HG02642 (cell line): ENCODE measurements at regions not wholly inside any gene's neighbourhood (a gene's known extent, or its start where the extent isn't known, plus 50 kb on each side); places are given as distances from the start of the nearest gene placed in this dataset.

Source experiments
- ATAC-seq: cut with Tn5 transposase; IDR thresholded peaks from one replicate; pipeline ENCODE4 v1.9.1; 2021; ENCODE audit warnings: mild to moderate bottlenecking; ENCODE audit not compliant: unreplicated experiment, poor library complexity

DNA sequence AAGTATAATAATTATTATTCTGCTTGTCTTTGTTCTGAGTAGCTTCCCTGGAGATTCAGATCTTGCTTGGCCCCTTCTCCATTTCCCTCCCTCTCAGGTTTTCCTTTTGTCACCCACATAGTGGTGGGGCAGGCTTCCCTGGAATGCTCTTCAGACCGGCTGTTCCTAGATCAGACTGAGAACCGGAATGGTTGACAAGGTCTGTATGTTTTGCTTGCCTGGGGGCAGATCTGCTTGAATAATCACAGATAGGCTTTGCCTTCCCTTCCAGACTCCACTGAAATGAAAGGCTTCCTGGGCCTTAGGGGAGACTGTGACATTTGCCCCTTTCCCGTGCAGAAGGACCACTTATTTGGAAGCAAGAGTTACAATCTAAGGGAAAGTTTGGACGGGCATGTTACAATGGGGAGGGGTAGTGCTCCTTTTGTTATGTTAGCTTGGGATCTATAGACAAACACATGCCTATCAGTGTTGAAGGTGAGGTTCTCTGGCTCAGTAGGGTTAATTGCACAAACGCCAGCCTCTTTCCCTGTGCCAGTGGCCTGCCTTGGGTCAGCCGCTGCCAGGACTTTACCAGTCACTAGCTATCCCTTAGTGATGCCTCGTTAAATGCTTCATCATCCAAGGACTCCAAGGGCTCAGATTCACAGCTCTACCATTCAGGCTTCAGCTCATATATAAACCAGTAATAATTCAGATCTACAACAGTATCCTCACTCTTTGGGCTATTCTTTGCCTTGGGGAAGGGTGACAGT, 178.6 kb downstream of the SNAPC1 start:
- no peak for ATAC-seq

DNA sequence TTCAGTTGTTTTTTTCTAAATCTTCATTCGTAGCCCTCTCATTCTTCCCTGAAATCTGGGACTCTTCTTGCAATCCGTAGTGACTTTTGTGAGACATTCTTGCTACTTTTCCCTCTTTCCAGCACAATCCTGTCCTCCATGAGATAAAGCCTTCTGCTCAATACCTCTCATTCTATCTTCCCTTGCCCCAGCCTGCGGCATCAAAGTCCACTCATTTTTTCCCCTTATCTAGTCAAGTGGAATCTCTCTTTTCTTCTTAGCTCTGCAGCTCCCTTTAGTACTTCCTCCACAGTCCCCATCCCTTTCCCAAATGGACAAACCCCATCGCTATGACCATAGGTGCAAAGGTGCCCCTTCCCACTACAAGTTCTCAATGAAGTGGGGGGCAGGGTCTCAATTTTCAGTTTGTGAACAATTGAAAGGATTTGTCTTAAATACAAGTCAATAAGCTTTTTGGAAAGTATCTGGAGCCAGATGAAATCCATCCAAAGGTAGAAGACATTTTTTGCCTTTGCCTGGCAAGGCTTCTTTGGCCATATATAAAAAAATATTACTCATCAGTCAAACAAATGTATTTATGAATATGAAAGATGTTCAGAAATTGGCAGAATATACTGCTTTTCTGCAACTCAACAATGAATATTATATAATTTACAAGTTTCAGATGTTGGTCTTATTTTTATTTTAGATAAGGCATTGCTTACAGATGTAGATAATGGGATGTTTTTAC, 179.4 kb downstream of the SNAPC1 start:
- no peak for ATAC-seq

DNA sequence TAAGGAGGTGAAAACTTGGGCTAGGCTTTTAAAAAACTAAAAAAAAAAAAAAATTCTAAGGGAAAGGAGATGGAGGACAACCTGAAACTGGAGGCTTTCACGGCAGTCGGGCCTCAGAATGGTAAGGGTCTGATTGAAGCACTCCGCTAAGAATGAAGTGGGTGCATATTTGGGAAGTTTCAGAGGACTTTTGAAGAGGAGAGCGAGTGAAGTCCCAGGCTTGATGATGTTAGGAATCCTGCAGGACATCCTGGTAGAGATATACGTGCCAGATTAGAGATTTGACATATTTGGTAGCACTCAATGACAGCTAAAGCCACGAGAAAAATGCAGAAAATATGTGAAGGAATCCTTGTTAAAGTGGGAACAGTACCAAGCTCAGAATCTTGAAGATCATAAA, 186.2 kb downstream of the SNAPC1 start:
- ATAC-seq: no peak

DNA sequence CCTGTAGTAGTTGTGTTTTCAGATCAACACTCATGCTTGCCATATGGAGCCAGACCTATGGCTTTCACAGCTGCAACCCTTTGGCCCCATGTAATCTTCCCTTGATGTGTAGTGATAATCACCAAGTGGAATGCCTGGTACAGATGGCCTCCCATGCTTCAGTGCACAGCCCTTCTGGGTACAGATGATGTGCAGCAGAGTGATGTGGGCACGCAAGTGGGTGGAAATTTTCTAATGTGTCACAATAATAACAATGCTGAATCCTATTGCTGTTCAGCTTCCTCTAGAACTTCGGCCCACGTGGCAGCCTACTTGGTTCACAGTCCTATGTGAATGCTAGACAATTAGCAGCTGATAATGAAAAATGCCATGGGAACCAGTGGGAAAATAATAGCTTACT, 188.1 kb downstream of the SNAPC1 start:
- no peak for ATAC-seq

DNA sequence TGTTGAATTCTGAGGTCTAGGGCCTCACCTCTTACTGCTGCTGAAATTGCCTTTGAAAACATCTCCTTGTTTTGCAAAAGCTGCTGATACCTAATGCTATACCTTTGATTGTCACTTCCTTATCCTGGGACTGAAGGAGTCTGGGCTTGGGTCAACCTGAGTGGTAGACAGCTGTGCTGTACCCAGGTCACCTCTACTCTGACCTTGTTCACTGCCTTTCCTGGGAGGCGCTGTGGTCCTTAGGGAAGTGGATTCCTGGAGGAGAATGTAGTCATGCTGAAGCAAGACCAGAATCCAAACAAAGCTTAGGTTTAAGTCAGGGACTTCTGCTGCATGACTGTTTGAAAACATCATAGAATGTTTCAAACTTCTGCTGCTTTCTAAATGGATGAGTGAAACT, 191.4 kb downstream of the SNAPC1 start:
- ATAC-seq: no peak

DNA sequence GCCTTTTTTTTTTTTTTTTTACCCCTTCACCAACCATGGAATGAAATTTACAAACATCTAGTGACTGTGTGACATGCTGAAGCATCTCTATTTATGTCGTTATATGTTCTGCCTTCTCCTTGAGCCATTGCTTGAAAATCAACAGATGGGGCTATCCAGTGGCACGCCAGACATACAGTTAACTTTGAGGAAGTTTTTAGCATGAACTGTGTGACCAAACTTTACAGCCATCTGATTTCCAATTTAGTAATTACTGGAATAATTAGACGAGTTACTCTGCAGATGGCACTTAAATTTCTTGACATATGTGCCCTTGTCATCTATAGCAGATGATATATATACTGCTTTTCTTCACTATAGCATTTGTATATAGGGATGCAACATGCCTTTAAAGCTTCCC, 192.1 kb downstream of the SNAPC1 start:
- ATAC-seq: no peak

DNA sequence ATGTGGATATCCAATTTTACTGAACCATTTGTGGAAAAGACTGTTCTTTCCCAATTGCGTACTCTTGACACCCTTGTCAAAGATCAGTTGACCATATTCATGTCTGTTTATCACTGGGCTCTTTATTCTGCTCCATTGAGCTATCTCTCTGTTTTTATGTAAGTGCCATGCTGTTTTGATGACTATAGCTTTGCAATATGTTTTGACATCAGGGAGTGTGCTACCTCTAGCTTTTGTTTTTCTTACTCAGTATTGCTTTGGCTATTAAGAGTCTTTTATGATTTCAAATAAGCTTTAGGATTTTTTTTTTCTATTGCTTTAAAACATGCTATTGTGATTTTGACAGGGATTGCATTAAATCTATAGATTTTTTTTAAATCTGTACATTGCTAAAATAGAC, 194.3 kb downstream of the SNAPC1 start:
- no peak for ATAC-seq

DNA sequence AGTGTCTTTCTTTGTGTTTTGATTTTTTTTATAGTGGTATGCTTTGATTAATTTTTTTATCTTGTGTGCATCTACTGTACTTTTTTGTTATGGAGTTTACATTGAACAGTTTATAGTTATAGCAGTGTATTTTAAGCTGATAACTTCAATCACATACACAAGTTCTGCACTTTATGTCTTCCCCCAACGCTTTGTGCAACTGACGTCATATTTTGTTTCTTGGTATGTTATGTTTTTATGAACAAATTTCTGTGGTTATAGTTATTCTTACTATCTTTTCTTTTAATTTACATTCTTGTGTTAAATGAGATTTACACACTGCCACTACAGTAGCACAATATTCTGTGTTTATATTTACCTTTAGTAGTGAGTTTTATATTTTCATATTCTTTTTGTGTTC, 197.1 kb downstream of the SNAPC1 start:
- no peak for ATAC-seq

DNA sequence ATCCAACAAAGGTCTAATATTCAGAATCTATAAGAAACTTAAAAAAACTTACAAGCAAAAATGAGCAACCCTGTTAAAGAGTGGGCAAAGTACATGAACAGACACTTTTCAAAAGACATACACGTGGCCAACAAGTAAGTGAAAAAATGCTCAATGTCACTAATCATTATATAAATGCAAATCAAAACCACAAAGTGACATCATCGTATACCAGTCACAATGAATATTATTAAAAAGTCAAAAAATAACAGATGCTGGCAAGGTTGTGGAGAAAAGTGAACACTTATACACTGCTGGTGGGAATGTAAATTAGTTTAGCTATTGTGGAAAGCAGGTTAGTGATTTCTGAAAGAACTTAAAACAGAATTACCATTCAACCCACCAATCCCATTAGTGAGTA, 199.1 kb downstream of the SNAPC1 start:
- no peak for ATAC-seq

DNA sequence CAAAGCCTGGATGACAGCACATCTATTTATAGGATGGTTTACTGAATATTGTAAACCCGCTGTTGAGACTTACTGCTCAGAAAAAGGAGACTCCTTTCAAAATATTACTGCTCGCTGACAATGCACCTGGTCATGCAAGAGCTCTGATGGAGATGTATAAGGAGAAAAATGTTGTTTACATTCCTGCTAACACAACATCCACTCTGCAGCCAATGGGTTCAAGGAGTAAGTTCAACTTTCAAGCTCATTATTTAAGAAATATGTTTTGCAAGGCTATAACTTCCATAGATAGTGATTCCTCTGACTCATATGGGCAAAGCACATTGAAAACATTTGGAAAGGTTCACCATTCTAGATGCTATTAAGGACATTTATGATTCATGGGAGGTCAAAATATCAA, 201.7 kb downstream of the SNAPC1 start:
- no peak for ATAC-seq

DNA sequence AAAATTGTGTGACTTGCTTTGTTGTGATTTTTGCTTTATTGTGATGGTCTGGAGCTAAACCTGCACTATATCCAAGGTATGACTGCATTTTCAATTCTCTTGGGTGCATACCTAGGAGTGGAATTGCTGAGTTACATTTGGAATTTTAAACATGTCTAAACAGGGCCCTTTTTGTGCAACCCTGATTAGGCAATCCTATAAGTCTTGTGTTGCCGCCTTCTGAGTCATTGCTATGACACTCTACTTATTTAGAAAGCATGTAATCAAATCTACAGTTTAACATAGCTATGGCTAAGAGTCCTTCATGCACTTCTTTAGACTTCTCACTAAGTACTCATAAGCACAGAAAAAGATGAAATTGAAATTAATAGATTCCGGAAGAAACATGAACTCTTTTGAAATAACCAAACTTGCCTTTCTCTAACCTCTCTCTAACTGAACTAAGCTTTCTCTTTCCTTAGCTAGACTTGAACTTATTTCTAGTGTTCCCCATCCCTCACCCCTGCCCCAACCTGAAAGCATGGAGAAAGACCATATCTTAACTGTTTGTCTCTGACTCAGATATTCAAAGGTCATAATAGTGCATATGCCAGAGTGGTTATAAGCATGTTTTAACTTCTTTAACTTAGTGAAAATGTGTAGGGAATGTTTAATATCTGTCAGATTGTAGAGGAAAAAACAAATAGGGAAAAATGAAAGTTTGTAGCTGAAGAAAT, 203.0 kb downstream of the SNAPC1 start:
- ATAC-seq: no peak

DNA sequence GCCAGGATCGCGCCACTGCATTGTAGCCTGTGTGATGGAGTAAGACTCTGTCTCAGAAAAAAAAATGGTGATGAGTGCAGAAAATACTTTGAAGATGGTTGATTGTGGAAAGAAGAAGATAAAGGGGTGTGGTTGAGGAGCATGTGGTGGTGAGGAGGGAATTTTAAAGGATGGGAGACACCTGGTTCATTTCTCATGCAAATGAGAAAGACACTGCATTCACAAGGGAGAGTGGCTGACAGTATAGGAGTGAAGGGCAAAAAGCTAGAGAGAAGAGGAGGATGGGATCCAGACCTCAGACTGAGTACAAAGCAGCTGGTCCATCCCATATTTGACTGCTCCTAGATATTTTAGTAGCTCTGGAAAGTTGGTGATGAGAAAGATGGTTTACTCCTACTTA, 206.0 kb downstream of the SNAPC1 start:
- no peak for ATAC-seq

DNA sequence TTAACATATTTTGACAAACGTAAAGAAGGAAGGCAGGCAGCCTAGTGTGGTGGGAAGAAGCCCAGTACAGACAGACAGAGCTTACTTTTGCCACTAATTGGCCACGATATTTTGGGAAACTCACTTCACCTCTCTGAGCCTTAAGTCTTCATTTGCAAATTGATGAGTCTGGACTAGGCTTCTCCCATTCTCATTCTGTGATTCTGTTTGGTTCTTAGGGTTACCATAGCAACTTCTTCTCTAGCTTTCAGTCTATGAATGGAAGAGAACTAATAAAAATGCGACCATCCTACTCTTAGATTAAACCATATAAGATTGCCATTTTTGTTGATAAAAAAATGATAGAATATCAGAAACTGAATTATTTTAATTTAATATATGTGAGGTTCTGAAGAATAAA, 210.5 kb downstream of the SNAPC1 start:
- ATAC-seq: no peak

DNA sequence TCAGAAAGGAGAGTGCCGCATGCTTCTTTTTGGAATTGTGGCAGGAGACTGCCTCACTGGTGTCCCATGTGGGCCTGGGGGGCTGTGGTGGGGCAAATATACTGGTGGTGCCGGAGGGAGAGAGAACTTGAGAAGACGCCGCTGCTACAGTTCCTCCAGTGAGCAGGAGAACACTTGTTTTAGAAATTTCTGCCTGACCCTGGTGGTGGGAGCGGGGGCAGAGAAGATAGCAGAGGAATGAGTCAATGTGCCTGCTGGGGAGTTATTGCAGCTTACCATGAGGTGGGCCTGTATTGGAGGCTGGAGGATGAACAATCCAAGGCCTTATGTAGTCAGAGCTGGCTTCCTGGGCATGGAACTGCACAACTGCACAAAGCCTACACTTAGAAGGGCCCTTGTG, 211.8 kb downstream of the SNAPC1 start:
- no peak for ATAC-seq

DNA sequence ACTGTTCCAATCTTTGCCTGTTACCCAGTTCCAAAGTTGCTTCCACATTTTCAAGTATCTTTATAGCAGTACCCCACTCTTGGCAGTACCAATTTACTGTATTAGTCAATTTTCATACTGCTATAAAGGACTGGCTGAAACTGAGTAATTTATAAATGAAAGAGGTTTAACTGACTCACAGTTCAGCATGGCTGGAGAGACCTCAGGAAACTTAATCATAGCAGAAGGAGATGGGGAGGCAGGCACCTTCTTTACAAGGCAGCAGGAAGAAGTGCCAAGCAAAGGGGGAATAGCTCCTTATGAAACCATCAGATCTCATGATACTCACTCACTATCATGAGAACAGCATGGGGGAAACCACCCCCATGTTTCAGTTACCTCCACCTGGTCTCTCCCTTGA, 215.0 kb downstream of the SNAPC1 start:
- no peak for ATAC-seq

DNA sequence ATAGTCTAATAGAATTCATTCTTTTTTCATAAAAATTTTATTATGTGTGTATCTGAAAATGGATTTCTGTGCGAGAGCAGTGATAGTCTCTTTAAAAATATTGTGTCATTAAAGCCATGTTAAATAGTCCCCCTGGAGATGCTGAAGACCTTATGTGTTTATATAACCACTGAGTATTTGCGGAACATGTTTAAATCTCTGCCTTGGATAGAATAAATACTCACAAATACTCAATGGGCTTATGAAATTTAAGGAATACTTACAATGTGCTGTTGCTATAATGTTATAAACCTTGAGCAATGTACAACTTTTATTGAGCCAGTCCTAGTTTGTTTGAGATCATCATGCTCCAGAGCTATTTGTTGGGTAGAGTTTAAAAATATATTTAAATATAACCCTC, 226.0 kb downstream of the SNAPC1 start:
- no peak for ATAC-seq

DNA sequence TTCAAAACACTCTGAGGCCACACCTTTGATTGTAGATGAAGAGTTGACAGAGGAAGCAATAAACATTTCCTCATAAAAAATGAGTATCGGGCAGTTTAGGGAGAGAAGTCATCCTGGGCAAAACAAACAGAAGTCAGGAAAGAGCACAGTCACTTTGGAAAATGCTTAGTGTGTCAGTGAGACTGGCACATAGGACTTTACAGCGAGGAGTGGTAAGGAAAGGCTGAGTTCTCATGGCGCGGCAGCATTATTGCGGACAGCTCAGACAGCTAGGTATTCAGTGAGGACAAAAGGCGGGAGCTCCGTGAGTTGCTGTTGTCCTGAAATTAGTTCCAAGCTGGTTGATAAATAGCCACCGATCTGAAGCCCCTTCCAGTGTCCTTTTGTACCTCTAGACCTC, 229.9 kb downstream of the SNAPC1 start:
- ATAC-seq: no peak

DNA sequence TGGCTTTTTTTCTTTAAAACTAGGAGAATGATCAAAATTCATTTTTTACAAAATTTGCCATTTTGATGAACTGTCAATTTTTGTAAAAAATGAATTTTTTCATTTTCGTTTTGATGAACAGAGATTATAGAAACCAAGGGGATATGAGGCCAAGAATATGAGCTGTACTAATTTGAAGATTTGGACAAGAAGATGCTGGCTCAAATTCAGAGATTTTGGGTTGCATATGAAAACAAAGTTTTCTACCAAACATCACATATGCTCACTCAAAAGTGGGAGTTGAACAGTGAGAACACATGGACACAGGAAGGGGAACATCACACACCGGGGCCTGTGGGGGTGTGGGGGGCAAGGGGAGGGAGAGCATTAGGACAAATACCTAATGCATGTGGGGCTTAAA, 230.7 kb downstream of the SNAPC1 start:
- ATAC-seq: no peak

DNA sequence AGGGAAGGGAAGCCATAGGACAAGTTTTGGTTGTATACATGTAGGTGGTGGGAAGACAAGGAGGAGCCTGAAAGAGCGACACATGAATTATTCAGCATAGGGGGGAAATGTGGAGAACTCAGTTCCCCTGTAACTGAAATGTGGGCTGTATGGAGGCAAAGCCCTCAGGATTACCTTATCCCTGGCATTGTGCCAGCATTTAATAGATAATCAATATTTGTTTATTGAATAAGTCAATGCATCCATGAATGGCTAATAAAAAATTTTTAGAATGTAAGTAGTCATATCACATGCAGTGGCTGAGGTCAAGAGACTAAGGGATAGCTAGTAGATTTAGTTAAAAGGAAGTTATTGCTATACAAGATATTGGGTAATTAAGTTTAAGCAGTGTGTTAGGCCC, 232.4 kb downstream of the SNAPC1 start:
- no peak for ATAC-seq

DNA sequence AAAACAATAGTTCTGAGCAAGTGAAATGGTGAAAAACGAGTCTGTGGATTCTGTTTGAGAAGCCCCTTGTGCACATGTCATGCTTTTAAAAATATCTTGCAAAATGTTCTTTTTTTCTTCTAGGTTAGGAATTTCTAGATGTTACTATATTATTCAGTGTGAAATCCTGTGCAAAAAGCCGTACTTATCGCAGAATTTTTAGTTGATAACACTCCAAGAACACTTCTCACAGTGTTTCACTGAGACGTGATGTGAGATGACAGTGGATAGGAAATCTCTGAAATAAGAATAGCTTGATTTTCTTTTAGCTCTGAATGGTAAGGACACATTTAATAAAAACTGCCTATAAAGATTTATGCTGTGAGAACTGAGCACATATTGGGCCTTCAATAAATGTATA, 234.5 kb downstream of the SNAPC1 start:
- ATAC-seq: no peak

DNA sequence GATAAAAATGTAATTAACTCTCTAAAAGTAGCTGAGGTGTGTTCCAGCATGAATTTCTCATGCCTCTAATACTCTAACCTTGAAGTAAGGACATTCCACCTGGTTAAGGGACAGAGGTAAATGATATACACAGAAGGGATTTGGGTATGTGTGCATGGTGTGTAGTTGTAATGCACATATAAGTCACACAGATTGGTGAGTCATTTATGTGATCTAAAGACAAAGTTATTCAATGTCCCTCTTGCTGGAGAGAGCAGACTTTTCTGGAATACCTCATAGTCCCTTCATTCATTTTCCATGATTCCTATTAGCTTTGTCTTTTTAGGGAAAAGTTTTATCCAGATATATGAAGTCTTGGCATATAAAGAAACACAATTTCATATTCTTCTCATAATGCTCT, 234.9 kb downstream of the SNAPC1 start:
- no peak for ATAC-seq

DNA sequence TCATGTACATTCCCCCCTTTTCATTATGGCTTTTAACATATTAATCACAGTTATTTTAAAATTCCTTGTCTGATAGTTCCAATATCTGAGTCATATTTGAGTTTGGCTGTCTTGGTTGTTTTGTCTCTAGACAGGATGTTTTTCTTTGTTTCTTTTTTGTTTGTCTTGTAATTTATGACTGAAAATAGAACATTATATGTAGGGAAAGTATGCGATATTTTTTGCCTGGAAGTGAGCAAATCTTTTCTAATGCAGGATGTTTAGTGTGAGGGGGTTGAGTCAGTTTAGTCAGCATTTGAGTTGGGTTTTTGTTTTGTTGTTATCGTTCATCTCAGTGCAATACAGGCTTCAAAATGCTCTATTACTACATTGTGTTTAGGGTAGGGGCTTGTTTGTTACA, 239.7 kb downstream of the SNAPC1 start:
- ATAC-seq: no peak
